NCI-H2029 (cell line): ENCODE measurements at regions not wholly inside any gene's neighbourhood (a gene's known extent, or its start where the extent isn't known, plus 50 kb on each side); places are given as distances from the start of the nearest gene placed in this dataset.

Source experiments
- DNase-seq: peaks from one replicate; lab custom pipeline; 2025; lab: John Stamatoyannopoulos, UW

DNA sequence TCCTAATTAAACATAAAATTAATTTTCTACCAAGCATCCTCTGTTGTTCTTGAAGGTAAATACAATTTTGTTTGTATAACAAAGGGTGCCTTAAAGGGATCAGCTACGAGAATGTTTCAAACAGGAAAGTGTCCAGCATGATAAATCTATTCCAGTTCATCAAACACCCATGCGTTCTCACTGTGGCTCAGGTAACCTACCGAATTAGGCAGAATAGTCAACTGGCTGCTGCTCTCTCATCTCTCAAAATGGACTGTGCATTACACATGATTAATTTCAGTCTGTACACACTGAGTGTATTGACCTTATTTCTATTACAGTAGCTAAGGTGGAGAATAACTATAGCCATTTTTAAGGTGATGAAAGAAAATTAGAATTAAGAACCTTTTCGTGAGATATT lies 127.5 kb upstream of the RMST start:
- DNase-seq: no peak

DNA sequence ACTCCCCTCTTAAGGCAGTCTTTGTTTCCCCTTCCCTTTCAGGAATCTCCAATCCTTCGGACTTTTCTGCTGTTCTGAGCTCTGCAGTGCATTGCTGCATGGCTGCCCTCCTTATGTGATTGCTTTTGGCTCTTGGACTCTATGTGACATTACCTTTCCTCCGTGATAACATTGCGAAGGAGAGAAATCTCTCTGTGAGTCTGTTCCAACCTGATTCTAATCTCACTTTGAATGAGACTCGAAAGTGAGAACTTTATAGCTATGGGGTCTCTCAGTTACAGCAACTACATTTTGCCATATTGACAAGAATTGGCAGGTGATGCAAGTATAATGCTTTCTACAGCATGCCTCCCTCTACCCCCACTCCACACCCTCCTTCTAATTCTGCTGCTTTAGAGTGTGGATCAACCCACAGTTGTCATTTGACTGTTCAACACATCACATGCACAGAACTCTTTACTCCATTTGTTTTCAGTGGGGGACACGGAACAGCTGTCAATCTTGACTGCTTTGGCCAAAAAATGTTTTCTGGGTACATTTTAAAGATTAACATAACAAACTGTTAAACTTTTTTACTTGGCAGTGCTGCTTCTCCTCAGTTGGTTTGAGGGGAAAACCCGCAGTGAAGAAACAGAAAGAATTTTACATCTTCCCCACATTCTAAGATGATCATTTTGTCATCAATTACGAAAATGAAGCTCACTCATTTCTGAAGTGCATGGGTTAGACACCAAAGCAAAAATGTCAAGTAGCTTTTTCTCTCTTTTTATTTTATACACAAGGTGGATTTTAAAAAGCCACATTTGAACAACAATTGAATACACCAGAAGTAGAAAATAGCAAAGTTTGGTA lies 125.5 kb upstream of the RMST start:
- DNase-seq: no peak

GRCh38 chr12:97342130-97342529 lies 120.5 kb upstream of the RMST start:
- DNase-seq: no peak

GRCh38 chr12:97347956-97348355 lies 114.6 kb upstream of the RMST start:
- no peak for DNase-seq

DNA sequence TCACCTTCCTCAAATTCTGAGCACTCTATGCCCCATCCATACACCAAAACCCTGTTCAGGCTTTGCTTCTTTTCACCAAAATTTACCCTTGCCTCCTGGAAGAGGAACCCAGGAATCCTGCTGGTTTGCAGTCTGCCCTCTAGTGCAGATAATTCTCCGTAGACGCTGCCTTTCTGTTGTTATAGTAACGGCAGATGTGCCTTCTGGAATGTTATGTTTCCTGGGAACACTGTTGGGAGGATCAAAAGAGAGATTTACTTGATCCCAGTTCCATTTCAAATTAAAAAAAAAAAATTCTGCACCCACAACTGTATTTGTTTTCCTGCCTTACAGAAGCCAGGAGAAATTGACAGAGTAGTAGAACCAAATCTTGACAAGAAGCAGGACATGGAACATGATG lies 104.2 kb upstream of the RMST start:
- DNase-seq: no peak

GRCh38 chr12:97359021-97359690 lies 103.4 kb upstream of the RMST start:
- no peak for DNase-seq

DNA sequence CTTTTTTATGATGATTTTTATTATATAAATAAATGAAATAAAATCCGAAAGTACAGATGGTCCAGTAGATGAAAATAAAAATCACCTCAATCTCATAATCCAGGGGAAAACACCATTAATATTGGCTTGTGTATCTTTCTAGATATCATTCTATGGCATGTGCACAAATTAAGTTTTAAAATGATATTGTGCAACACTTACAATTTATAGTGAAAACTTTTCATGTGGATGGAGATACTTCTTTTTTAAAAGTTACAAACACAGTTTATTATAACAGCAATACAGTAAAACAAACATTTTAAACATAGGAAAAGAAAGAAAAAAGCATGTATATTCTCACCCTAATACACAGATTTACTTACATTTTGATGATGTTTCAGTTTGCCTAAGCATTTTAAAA lies 98.9 kb upstream of the RMST start:
- no peak for DNase-seq

GRCh38 chr12:97368462-97369163 lies 94.0 kb upstream of the RMST start:
- DNase-seq: no peak

GRCh38 chr12:97375310-97375709 lies 87.3 kb upstream of the RMST start:
- DNase-seq: no peak

GRCh38 chr12:97380440-97380839 lies 82.2 kb upstream of the RMST start:
- DNase-seq: no peak

- DNase-seq: no peak
Observed at GRCh38 chr12:97385121-97385520, 77.5 kb upstream of the RMST start.

DNA sequence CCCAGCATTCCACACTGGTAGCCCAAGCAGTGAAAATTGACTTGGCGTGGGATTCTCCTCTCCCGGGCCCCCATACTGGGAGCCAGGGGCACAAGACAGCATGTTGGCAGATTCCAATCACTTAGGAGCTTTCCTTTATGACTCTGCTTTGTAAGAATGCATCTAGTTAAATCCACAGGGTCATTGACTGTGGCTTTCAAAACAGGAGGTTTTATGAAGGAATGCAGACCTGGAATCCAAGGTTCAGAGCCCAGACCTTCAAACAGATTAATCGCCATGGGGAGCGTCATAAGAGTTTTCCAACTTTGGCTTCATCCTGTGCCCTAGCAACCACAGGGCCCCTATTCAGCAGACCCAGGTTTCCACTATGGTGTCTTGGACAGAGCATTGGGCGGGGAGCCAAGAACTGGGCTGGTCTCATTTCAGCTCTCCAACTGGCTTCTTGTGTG lies 76.4 kb upstream of the RMST start:
- no peak for DNase-seq

DNA sequence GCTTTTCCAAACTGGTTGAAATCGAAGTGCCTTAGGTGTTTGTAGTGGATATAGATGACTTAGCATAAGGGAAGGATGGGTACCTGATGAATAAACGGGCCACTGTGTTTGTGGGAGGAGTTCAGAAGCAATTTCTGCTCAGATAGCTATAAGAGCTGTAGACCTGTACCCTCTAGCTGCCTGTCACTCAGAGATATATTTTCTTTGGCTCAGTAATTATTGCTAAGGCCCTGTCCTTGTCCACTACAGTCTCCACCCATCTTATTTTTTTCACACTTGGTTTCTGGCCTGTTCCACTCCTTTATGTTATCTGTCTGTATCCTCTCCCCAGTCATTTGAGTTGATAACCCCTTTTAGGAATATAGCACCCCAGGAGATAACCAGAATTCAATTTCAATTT lies 74.8 kb upstream of the RMST start:
- DNase-seq: no peak

GRCh38 chr12:97394657-97395056 lies 67.9 kb upstream of the RMST start:
- no peak for DNase-seq

GRCh38 chr12:97397008-97397407 lies 65.6 kb upstream of the RMST start:
- DNase-seq: no peak

- DNase-seq: no peak
Observed at GRCh38 chr12:97398704-97399103, 63.9 kb upstream of the RMST start.

GRCh38 chr12:97404093-97404492 lies 58.5 kb upstream of the RMST start:
- DNase-seq: no peak

DNA sequence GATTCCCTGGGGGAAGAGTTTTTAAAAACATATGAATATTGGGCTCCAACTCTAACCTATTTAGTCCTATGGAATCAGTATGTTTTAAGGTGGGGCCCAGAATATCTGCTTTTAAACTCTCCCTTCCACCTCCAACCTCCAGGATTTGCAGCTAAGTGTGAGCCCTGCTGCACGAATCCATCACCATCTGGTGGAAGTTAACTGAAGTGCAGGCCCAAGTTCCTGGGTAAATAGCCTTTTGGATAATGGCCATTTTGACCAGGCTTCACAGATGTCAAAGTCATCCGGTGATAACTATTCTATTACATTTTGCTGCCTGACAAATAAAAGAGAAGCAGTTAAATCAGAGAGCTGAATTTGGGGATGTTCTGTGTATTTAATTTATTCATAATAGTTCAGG lies 58.1 kb upstream of the RMST start:
- DNase-seq: peak; percentile 63

- DNase-seq: no peak
Observed at GRCh38 chr12:97408363-97408762, 54.2 kb upstream of the RMST start.

DNA sequence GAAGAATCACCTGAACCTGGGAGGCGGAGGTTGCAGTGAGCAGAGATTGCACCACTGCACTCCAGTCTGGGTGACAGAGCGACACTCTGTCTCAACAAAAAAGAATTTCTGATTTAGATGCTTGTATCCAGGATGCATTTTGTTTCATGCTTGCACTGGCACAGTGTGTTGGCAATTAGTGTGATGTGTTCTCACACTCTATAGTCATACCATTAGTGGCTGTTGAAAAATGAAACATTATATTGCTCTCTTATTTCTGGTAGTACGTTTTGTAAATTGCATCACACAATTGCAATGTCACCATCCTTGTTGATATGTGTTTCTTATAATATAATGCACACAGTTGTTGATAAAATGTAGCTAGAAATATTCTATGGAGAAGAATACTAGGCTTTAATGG lies 51.3 kb upstream of the RMST start:
- no peak for DNase-seq
